Embryonic facial prominence (tissue), 1 donor: ENCODE measurements at regions not wholly inside any gene's neighbourhood (a gene's known extent, or its start where the extent isn't known, plus 50 kb on each side); places are given as distances from the start of the nearest gene placed in this dataset.
"Not testable (repeated sequence)": the region's sequence is repeated elsewhere in the genome, so short reads cannot be mapped to it uniquely, and the experiment has no call there.

Source experiments
- DNase-seq: peaks from one replicate; pipeline ENCODE4 v3.0.0-alpha.2; 2016; ENCODE audit errors: extremely low spot score

GRCh38 chr2:117519721-117520120, 294.8 kb upstream of the DDX18 start:
- no peak for DNase-seq

- DNase-seq = peak; percentile 30
Observed at GRCh38 chr2:117523267-117523666, 291.2 kb upstream of the DDX18 start.

- no peak for DNase-seq
Observed at GRCh38 chr2:117523711-117524238, 290.7 kb upstream of the DDX18 start.

DNA sequence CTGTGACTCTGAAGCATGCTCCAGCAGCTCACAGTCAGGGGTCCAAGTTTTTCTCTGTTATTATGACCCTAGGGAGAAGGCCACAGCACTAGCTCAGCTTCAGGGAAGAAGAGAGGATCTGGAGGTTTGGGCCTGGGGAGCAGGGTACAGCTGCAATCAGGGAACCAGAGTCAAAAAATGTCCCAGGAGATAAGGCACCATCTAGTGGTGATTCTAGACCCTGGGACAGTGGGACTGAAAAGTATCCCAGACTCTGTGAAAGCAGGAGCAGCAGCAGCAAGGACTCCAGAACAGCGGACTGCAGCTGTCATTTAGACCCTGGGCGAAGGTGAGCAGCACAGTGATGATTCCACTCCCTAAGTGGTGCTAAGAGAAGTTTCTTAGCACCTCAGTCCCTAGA, 278.4 kb upstream of the DDX18 start:
- DNase-seq = no peak

DNA sequence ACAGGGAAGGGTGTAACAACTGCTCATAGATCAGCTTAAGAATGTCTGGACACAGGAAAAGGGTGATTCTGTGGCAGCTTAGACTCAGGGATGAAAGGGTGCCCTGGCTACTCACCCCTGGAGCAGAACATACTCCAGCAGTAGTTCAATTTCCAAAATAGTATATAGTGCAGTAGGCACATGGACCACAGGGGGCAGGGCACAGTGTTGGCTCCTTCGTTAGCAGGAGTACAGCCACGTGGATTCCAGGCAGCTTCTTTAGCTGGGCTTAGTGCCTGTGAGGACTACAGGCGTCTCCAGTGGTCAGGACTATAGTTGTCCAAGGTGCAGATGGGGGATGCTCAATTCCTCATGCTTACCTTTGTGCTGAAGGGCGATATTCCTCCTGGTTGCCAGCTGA, 277.5 kb upstream of the DDX18 start:
- no peak for DNase-seq

- no peak for DNase-seq
Observed at GRCh38 chr2:117551858-117552257, 262.6 kb upstream of the DDX18 start.

DNA sequence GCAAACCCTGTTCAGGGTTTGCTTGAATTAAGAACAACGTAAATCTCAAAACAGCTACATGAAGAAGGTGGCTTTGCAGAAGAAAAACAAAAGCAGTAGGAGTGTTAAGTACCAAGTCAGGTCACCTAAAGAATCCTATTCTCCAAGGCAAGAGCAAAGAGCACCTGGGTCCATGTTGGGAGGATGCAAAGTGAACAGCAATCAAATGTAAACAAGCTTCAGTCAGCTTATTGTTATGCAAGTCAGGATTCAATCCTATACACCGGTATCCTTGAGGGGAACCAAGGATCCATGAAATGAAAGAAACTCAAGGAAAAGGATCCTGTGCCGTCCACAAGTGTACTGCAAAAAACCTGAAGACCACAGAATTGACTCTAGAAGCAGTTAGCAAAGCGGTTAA, 261.0 kb upstream of the DDX18 start:
- no peak for DNase-seq

- DNase-seq = no peak
Observed at GRCh38 chr2:117555965-117556364, 258.5 kb upstream of the DDX18 start.

DNA sequence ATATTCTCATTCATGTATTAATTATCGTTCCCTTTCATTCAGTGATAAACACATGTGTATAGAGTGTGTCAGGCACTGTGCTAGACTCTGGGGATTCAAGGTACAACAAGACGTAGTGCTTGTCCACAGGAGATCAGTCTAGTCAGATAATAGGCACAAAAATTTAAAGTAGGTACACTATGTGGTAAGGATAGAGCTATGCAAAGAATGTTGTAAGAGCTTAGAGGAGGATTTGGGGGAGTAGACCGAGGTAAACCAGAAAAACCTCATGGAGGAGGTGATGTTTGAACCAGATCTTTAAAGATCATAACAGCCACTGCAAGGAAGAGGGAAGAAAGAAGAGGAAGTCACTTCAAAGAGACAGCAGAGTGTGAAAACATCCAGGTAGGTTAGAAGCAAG, 256.9 kb upstream of the DDX18 start:
- no peak for DNase-seq

DNA sequence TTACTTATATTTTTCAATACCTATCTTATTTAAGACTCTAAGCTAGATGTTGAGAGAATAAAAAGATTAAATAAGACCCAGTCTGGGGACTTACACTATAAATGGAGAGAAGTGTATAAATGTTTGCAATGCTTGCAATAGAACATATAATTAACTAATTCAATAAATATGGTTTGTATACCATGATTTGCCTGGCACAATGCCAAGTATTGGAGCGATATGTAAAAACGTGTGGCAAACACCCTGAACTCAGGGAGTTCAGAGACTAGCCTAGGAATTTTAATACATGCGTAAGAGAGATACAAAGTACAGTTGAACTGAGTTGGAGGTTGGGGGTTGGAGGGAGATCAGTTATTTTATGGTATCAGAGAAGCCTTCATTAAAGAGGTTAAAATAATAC, 251.8 kb upstream of the DDX18 start:
- no peak for DNase-seq

- DNase-seq = no peak
Observed at GRCh38 chr2:117571590-117572349, 242.7 kb upstream of the DDX18 start.

DNA sequence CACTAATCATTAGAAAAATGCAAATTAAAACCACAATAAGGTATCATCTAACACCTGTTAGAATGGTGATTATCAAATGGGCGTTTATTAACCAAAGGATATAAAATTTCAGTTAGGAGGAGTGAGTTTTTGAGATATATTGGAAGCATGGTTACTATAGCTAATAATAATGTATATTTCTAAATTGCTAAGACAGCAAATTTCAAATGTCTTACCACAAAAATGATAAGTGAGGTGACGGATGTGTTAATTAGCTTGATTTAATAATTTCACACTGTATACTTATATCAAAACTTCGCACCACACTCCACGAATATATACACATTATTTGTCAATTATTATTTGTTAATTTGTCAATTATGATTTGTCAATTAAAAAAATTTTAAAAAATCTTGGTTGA, 227.2 kb upstream of the DDX18 start:
- no peak for DNase-seq

GRCh38 chr2:117603060-117603459, 211.4 kb upstream of the DDX18 start:
- DNase-seq = no peak

DNA sequence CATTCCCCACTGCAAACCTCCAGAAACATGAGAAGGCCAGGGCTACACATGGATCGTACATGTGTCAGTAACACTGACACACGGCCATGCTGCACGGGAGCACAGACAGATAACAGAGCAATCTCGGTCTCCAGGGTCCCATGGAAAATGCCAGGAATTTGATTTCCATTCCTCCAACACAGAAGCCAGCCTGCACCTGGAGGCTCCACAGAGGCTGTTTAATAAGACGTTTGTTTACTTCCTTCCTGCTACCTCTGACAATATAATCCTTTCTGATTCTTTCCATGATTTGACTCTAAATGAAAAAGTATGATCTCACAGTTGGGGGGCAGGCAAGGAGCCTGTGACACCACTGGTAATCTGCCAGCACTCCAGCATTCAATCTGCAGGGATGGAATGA, 210.9 kb upstream of the DDX18 start:
- DNase-seq = no peak

DNA sequence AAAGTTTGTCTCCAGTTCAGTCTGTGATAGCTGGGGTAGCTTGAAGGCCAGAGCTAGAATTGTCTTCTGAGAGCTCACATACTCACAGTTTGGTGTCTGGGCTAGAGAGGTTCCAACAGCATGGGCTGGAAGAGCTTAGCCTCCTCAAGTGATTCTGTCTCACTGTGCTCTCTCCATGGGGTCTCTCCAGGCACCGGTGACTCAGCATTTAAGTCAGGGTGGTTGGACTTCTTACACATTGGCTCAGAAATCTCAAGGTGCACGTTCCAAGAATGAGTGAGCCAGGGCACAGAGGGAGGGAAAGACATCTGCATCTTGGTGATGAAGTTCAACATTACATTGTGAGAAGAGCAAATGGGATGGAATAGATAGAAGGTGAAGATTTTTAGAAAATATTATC, 207.3 kb upstream of the DDX18 start:
- no peak for DNase-seq

- DNase-seq = no peak
Observed at GRCh38 chr2:117613101-117613500, 201.4 kb upstream of the DDX18 start.

DNA sequence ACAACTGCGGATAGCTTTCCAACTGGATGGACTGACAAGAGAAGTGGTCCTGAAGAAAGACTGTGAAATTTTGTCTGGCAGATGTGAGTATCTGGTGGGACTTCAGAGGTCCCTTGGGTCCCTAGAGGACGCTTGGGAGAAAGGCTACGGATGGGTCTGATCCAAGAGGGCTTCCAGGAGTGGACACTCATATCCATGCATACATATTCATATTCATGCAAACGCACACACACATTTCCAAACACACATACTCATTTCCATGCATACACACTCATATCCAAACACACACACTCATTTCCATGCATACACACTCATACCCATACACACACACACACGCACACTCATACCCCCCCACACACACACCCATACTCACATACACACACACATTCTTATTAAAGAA, 200.2 kb upstream of the DDX18 start:
- DNase-seq = no peak

DNA sequence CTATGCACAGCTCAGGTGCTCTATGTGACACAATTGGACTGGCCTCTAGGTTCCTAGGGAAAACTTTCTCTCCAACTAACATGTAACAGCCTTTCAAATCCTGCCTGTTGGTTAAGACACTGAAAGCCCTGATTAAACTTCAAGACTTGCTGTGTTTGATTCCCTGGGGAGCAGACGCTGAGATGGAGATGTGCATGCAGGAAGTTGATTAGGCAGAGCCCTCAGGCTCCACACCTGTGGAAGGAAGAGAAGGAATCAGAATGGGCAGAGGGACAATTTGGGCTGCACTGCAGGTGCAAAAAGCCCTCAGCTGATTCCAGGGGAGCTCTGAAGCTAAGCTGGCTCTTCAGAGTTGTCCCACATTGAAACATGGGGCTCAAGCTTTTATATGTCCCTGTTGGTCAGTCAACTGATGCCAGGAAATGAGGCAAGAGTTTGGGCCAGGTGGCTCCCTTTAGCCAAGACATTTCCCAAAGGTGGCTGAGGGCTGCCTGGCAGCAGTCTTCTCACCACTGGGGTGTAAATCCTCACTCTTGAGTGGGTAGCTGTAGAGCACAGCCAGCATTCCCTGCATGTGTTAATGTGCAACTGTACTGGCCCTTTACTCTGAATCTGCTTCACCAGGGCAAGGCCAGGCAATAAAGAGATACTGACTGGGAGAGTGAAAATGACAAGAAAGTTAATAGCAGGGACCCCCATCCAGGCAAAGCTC, 199.5 kb upstream of the DDX18 start:
- DNase-seq = no peak

GRCh38 chr2:117618607-117619006, 195.9 kb upstream of the DDX18 start:
- DNase-seq = no peak

- DNase-seq = no peak
Observed at GRCh38 chr2:117621326-117621725, 193.2 kb upstream of the DDX18 start.

- DNase-seq = not testable (repeated sequence)
Observed at GRCh38 chr2:117623175-117623574, 191.3 kb upstream of the DDX18 start.

GRCh38 chr2:117631152-117631945, 183.1 kb upstream of the DDX18 start:
- no peak for DNase-seq
